HG03558 (cell line): ENCODE measurements at regions not wholly inside any gene's neighbourhood (a gene's known extent, or its start where the extent isn't known, plus 50 kb on each side); places are given as distances from the start of the nearest gene placed in this dataset.

ENCODE experiments used
- ATAC-seq: cut with Tn5 transposase; IDR thresholded peaks from one replicate; pipeline ENCODE4 v1.9.1; 2021; ENCODE audit warnings: moderate number of reproducible peaks; ENCODE audit not compliant: unreplicated experiment; ENCODE audit errors: extremely low read depth

- no peak for ATAC-seq
These were observed 973.3 kb downstream of the BCL11B start for GRCh38 chr14:98298481-98299244.

DNA sequence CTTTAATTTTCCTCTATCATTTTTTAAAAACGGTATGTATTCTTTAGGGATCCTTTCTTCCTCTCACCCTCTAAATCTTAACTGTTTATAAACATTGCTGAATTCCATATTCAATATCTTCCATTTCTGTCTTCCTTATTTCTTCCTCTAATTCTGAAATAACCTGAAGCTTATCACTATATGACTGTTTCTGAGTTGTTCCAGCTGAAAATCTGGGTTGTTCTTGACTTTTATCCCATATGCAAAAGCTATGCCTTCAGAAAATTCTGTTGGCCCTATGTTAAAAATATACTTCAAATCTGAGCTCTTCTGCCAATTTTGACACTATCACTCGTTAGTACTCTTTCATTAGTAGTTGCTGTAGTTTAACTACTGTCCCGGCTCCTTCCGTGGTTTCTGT lies 970.3 kb downstream of the BCL11B start:
- ATAC-seq = no peak

- ATAC-seq = no peak
These were observed 967.4 kb downstream of the BCL11B start for GRCh38 chr14:98304574-98304973.

DNA sequence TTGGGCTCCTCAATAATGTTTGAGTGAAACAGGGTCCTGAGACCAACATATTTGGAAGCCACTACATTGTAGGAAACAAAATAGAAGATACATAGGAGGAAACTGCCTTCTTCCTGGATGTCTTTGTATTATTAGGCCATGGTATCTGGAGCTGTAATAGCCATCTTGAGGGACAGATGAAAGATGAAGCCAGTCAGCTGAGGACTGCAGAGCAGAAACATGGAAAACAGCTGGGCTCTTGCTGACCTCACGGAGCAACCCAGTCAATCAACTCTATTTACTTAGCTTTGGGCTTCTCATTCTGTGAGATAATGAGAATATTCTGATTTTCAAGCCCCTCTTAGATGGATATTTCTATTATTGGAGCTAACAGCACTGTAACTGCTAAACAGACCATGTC lies 962.4 kb downstream of the BCL11B start:
- ATAC-seq = no peak

GRCh38 chr14:98312006-98312405 lies 960.0 kb downstream of the BCL11B start:
- ATAC-seq = no peak

GRCh38 chr14:98321841-98322240 lies 950.2 kb downstream of the BCL11B start:
- ATAC-seq = no peak

DNA sequence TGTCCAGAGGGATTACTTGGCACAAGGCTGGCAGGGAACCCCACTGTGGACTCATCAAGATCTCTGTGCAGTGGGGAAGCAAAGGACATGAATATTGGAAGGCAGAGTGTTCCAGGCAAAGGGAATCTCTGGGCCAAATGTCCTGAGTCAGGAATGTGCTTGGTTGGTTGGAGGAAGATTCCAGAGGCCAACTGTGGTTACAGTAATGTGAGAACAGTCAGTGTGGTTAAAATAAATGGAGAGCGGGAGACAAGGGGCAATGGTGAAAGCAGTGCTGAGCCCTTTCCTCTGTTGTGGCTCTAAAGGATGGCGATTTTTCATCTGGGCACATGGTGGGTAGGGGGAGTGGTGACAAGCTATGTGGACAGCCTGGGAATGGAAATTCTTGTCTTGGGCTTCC lies 948.2 kb downstream of the BCL11B start:
- ATAC-seq = no peak

- ATAC-seq = no peak
These were observed 946.2 kb downstream of the BCL11B start for GRCh38 chr14:98325761-98326160.

- ATAC-seq = no peak
These were observed 943.5 kb downstream of the BCL11B start for GRCh38 chr14:98328496-98328895.

DNA sequence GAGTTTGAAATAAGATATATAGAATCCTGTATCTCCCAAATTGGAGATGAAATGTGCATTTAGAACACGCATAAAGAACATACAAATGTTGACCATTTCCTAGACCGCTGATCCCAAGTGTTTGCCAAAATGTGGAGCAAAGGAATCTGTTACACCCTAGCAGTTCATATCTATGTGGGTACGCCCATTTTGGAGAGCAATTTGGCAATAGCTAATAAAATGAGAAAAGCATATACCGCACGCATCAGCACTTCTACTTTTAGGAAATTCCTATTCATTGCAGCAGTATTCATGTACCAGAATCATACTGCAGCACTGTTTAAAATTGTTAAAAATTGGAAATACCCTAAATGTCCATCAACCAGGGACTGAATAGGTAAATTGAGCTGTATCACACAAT lies 937.8 kb downstream of the BCL11B start:
- ATAC-seq = no peak

DNA sequence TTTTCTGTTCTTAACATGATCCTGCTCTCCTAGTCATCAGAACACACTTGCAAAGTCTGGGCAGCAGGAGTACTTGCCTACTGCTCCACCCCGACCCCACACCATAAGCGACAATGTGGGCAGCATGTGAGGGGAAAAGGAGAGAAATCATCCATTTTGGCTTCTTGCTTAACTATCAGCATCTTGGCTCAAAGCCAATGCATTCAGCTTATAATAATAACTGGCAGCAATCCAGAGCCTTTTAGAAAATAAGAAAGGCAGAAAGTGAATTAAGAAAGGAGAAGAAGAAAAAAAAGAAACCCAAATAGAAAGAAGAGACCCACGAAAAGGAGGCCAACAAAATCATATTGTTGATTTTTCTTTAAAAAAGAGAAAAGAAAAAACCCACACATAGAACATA lies 930.8 kb downstream of the BCL11B start:
- no peak for ATAC-seq

DNA sequence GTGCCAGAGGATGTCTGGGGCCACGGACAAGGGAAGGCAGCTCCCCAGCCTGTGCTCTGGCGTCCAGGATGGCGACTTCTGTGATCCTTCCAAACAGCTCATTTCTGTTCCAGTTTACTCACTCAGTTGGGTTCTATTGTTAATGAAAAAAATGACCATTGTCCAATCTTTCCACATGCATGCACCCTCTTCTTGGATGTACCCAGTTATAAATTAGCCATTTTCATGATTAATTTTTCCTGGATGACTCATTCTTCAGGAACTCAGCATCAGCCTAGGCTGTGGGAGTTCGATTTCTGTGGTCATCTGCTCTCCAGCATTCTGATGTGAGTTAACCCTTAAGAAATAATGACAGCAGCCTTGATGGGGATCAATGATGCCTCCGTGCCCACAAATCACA lies 926.8 kb downstream of the BCL11B start:
- no peak for ATAC-seq

GRCh38 chr14:98347686-98348085 lies 924.3 kb downstream of the BCL11B start:
- no peak for ATAC-seq

DNA sequence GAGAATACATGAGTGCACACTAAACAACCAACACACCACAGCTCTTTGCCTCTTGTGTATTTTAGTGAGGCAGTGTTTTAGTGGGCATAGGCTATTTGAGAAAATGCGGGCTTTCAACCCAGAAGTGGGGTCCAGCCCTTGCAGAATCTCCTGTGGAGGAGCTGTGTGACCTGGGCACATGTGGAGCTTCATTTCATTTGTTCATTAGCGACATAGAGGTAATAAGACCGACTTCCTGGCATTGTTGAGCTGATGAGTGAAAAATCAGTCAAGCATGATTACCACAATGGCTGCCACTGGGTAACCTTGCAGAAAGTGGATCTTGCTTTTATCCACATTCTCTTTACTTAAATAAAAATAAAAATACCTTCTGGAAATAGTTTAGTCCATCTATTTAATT lies 923.5 kb downstream of the BCL11B start:
- no peak for ATAC-seq

- no peak for ATAC-seq
These were observed 921.8 kb downstream of the BCL11B start for GRCh38 chr14:98350213-98350612.

GRCh38 chr14:98364961-98365360 lies 907.0 kb downstream of the BCL11B start:
- no peak for ATAC-seq

DNA sequence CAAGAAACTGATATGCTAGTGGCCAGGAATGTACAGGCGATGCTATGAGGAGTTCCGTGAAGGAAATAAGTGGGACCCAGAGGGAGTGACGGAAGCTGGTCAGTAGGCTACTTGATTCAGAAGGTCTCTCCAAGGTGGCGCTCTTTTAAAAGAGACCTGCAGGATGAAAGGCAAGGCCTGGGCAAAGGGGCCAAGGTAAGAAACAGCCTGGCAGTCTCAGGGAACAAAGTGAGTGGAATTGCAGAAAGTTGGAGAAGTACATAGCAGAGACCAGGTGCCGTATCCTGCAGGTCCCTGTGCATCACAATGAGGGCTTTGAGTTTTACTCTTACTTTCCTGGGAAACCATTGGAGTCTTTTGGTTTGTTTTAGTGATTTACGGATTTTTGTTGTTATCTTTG lies 905.6 kb downstream of the BCL11B start:
- ATAC-seq = no peak

DNA sequence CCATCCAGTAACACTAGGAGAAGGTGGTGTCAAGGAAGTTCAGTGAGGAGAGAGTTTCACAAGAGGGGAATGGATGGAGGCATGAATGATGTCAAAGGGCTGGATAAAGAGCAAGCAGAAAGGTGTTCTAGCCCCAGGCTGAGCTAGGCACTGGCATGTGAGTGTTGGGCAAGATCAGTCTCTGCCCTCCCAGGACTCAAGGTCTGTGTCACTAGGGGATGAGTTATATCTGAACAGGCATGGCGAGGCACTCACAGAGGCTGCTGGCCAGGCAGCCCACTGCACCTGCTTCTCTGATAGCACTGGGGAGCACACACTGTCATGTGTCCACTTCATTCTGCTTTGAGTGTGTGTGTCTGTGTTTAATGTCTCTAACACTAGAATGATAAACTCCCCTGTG lies 903.8 kb downstream of the BCL11B start:
- ATAC-seq = no peak

DNA sequence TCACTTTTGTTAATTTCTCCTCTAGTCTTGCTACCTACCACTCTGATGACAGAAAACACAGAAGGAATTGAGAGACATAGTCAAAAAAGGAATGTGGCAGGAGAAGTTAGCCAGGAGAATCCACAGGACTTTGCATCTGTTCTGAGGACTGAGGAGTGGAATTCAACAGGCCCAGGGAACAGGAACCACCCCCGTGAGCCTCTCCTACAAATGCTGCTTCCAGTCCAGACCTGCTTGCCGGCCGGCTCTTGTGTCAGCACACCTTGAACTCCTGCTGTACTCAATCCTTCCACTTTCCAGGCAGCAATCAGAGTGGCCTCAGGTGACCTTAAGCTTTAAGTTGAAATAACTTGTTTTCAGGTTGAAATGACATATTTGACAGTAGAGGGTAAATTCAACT lies 903.1 kb downstream of the BCL11B start:
- ATAC-seq = no peak

GRCh38 chr14:98369344-98369743 lies 902.7 kb downstream of the BCL11B start:
- ATAC-seq = no peak

DNA sequence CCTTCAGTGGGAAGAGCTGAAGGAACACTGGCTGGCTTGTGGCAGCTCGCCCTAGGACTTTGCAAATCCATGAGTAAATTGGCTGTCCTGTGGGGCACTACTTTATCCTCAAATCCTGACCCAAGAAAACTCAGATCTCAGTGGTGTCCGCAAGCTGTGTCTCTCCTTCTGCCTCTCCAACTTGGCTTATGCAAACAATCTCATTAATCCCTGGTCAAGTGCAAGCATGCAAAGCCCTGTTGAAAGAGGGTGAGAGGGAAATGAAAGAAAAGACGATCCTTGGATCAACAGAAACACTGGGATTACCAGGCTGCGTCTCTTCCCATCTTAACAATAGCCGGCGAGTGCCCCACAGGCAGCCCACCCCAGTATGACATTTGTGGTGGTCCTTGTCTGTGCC lies 901.6 kb downstream of the BCL11B start:
- no peak for ATAC-seq

DNA sequence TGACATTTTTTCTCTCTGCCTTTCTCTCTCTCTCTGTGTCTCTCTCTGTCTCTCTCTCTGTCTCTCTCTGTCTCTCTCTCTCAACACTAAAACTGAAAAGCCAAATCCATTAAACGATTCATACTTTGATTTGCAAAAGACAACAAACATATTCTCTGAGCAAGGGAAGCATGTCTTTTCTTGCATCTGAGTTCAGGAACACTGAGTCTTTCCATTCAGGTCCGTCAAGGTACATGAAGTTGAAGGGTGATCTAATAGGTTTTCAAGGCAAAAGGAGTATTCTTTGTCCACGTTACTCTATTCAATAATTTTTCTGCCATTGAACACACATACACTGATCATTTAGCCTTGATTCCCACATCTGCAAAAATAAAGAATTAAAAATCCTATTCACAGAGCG lies 900.9 kb downstream of the BCL11B start:
- ATAC-seq = no peak

GRCh38 chr14:98374136-98374535 lies 897.9 kb downstream of the BCL11B start:
- no peak for ATAC-seq
